Lower lobe of right lung (tissue), 2 donors: ENCODE measurements at regions not wholly inside any gene's neighbourhood (a gene's known extent, or its start where the extent isn't known, plus 50 kb on each side); places are given as distances from the start of the nearest gene placed in this dataset.

Source experiments
- ATAC-seq, 2 donors: fragments of 200-7000 bp; cut with Tn5 transposase; one replicate each; pipeline ENCODE4 v1.9.1; 2020 to 2022; ENCODE audit warnings: mild to moderate bottlenecking in 2 of 2, moderate library complexity in 2 of 2
- DNase-seq: peaks from one replicate; pipeline ENCODE4 v3.0.0-alpha.2; 2020
- H3K27ac ChIP-seq: fragments of 200-600 bp; one replicate; pipeline ENCODE4 v1.8.0; 2022
- H3K27me3 ChIP-seq: fragments of 200-600 bp; one replicate; pipeline ENCODE4 v1.8.0; 2022; ENCODE audit warnings: low read depth
- H3K36me3 ChIP-seq: fragments of 200-600 bp; one replicate; pipeline ENCODE4 v1.8.0; 2022; ENCODE audit warnings: mild to moderate bottlenecking
- H3K4me1 ChIP-seq: fragments of 200-600 bp; one replicate; pipeline ENCODE4 v1.8.0; 2022
- H3K4me3 ChIP-seq: fragments of 200-600 bp; one replicate; pipeline ENCODE4 v1.8.0; 2022; ENCODE audit warnings: mild to moderate bottlenecking
- H3K9me3 ChIP-seq: fragments of 200-600 bp; one replicate; pipeline ENCODE4 v1.8.0; 2022
- CTCF ChIP-seq: fragments of 200-600 bp; IDR thresholded peaks from one replicate; pipeline ENCODE4 v1.8.0; 2022; ENCODE audit warnings: antibody characterized with exemption, mild to moderate bottlenecking
- intact Hi-C: fragments of 100-400 bp; cut with DNase I; formaldehyde crosslinking; loops from one replicate; pipeline ENCODE4 v1.11.0; 2022
- donor health status: DM: no; HTN: yes; CAD: no; lungs with severe emphysema.

DNA sequence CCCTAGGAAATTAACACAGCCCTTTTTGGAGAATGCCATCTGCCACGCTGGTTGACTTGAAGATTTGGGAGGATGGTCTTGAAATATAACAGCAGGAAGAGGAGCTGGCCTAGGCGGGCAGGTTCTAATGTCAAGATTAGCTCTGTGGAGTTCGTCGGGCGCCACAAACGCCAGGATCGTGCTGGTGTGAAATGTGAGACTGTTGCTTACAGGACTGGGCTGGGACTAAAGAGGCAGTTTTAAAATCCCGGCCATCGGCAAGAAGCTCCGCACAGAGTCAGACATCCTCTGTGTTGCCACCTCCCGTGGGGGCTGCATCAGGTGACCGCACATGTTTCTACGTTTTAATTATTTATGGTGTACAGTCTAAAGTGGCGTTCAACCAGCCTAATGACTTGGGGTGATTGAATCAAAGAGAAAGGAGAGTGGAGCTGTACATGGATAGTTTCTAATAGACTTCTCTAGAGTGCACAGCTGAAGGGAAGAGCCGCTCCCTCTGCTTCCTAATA lies 99.4 kb upstream of the BCL11A start:
- no peaks in the 10 kb centered on the region for H3K4me1 ChIP-seq
- no peaks in the 10 kb centered on the region for H3K36me3 ChIP-seq
- no peak overlapping the region for H3K4me3 ChIP-seq
- intact Hi-C loops, result no loop called here
- no peaks in the 10 kb centered on the region for H3K9me3 ChIP-seq
- ATAC-seq (no peak), DNase-seq (no peak)
- no peak overlapping the region for H3K27ac ChIP-seq
- TF ChIP-seq CTCF, result no peak
- peaks cover 6% of the 10 kb centered on the region for H3K27me3 ChIP-seq

DNA sequence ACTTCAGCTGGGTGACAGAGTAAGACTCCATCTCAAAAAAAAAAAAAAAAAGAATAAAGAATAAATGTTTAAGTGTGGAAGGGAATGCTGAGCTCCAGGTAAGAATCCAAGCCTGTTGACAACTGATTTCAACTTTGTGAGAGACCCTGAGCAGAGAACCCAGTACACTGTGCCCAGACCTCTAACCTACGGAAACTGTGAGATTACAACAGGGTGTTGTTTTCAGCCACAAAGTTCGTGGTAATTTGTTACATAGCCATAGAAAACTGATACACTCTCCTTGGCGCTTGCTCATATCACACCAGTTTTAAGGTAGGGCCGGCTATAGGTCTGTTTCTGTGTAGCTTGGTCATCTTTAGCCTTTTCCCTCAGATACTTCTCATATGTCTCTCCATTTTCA lies 98.4 kb upstream of the PAPOLG start:
- peaks cover 5% of the 10 kb centered on the region for H3K27me3 ChIP-seq
- no peak overlapping the region for H3K4me3 ChIP-seq
- DNase-seq (no peak), ATAC-seq (no peak)
- intact Hi-C loops, result no loop called here
- no peak for TF ChIP-seq CTCF
- no peaks in the 10 kb centered on the region for H3K36me3 ChIP-seq
- H3K27ac ChIP-seq, result no peak overlapping the region
- H3K4me1 ChIP-seq, result no peaks in the 10 kb centered on the region
- H3K9me3 ChIP-seq, result no peaks in the 10 kb centered on the region

DNA sequence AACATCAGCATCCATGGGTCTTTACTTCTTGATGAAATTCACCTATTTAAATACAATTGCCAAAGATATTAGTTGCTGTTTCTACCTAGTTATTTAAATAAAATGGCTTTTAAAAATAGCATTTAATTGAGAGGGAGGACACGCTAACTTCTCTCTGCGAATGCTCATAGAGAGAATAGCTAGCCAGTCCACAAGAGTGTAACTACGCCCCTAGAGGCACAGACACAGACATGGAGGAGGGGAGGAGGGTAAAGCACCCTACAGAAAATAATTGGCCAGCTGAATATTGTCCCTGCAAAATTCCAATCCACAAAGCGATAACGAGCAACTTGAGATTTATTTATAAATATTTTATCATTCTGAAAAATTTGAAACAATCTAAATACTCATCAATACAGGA lies 97.0 kb upstream of the PAPOLG start:
- H3K4me1 ChIP-seq, result no peaks in the 10 kb centered on the region
- intact Hi-C loops, result no loop called here
- H3K27me3 ChIP-seq, result no peaks in the 10 kb centered on the region
- no peak for TF ChIP-seq CTCF
- DNase-seq, result no peak
- no peaks in the 10 kb centered on the region for H3K9me3 ChIP-seq
- no peaks in the 10 kb centered on the region for H3K36me3 ChIP-seq
- H3K27ac ChIP-seq, result no peak overlapping the region
- ATAC-seq, result no peak
- H3K4me3 ChIP-seq, result no peak overlapping the region

DNA sequence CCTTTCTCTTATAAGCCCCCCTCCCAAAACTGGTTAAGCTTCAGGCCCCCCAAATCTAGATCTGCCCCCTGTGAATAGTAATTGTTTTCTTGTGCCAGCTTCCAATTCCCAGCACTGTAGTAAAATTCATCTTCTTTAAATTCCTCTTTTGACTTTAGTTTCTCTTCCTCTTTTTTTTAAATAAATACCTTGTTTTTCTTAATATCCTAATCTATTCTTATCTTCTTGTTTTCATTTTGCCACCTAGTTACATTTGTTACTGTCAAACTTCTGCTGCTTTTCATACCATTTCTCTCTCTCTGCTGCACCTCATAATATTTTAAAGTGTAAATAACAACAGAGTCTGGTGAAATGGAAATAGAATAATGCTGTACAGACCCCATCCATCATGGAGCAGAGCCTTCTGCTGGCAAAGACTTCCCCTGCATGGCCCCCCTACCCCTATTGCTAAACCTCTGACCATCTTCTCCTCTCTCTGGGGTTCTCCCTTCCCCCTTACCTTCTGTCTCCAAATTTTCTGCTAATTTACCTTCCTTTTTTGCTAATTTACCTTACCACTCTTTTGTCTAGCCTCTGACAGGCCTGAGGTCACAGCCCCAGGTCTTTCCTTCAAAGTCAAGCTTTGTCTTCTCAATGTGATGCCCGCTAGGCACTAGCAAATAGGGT lies 94.9 kb upstream of the PAPOLG start:
- H3K27me3 ChIP-seq, result no peaks in the 10 kb centered on the region
- no peaks in the 10 kb centered on the region for H3K4me1 ChIP-seq
- H3K36me3 ChIP-seq, result no peaks in the 10 kb centered on the region
- no peak overlapping the region for H3K27ac ChIP-seq
- TF ChIP-seq CTCF, result no peak
- ATAC-seq (no peak), DNase-seq (no peak)
- intact Hi-C loops, result no loop called here
- H3K9me3 ChIP-seq, result no peaks in the 10 kb centered on the region
- no peak overlapping the region for H3K4me3 ChIP-seq

DNA sequence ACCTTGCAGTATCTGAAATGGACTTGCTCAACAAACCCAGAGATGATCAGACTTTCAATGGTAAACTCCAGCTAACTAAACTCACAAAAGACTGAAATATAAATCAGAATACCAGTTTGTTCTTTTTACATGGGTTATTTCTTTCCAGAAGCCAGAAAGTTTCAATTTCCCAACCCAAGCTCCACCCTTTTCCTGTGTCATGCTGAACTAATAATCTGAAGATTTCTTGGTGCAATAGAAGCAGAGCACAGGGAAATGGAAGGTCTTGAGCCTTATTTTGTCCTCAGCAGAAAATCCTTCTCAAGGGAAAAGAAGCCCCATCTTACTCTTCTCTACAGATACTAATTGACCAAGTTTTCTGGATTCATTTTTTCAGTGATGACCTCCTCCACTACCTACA lies 93.3 kb upstream of the PAPOLG start:
- Histone ChIP-seq H3K36me3 (no peaks in the 10 kb centered on the region), H3K9me3 (no peaks in the 10 kb centered on the region), H3K4me1 (no peaks in the 10 kb centered on the region), H3K27ac (no peak overlapping the region), H3K27me3 (no peaks in the 10 kb centered on the region), H3K4me3 (no peak overlapping the region)
- DNase-seq (no peak), ATAC-seq (no peak)
- TF ChIP-seq CTCF, result no peak
- intact Hi-C loops, result no loop called here
